ENCODE measurements at regions not wholly inside any gene's neighbourhood (a gene's known extent, or its start where the extent isn't known, plus 50 kb on each side); places are given as distances from the start of the nearest gene placed in this dataset.

DNA sequence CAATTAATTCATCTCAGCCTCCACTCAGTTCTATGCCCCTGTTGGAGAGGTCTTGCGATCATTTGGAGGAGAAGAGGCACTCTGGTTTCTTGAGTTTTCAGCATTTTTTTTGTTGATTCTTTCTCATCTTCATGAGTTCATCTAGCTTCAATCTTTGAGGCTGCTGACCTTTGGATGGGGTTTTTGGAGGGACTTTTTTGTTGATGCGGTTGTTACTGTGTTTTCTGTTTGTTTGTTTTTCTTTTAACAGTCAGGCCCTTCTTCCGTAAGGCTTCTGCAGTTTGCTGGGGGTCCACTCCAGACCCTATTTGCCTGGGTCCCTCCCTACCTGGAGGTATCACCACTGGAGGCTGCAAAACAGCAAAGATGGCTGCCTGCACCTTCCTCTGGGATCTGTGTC is 149.9 kb upstream of the RBBP8 start:
- DNase-seq (ENCODE audit: low read depth): no peak
- no peak overlapping the region for H3K4me3 ChIP-seq (ENCODE audit: low read depth, low read length)
- no peak for TF ChIP-seq CTCF (conservative IDR thresholded peaks at IDR 0.05; ENCODE audit: low read depth, low read length)

DNA sequence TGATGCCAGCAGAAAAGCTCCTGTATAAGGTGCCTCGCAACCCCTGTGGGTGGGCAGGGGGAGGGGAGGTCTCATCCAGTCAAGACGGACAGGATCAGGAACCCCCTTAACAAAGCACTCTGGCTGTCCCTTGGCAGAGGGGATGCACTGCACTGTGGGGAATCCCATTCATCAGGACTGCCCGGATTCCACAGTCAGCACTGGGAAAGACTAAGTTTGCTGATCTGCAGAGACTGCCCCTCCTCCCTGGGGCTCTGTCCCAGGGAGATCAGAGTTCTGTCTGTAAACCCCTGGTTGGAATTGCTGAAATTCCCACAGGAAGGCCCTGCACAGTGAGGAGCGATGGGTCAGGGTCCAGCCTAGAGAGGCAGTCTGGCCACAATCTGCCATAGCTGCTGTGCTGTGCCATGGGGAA is 149.5 kb upstream of the RBBP8 start:
- no peak for DNase-seq (ENCODE audit: low read depth)
- no peak for TF ChIP-seq CTCF (conservative IDR thresholded peaks at IDR 0.05; ENCODE audit: low read depth, low read length)
- H3K4me3 ChIP-seq (ENCODE audit: low read depth, low read length): no peak overlapping the region

DNA sequence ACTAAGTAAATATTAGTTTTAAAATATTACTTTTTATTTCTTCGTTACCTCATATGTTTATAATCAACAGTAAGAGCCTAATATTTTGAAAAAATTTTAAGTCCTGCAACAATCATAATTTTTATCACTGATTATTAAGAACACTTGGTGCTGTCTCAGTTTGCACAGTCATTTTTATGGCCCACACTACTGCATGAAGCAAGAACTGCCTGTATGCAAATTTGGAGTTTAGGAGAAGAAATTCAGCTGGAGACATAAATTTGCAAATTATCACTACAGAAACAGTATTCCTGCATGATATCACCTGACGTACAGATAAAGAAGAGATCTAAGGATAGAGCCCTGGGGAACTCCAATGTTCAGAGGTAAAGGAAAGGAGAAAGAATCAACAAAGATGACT is 144.1 kb upstream of the RBBP8 start:
- TF ChIP-seq CTCF (conservative IDR thresholded peaks at IDR 0.05; ENCODE audit: low read depth, low read length): no peak
- no peak overlapping the region for H3K4me3 ChIP-seq (ENCODE audit: low read depth, low read length)
- no peak for DNase-seq (ENCODE audit: low read depth)

- TF ChIP-seq CTCF (conservative IDR thresholded peaks at IDR 0.05; ENCODE audit: low read depth, low read length): no peak
- no peak overlapping the region for H3K4me3 ChIP-seq (ENCODE audit: low read depth, low read length)
- peak; percentile 12 for DNase-seq (ENCODE audit: low read depth)
These were observed 143.5 kb upstream of the RBBP8 start for GRCh38 chr18:22789600-22789999.

GRCh38 chr18:22790545-22791309 is 142.4 kb upstream of the RBBP8 start:
- TF ChIP-seq CTCF (conservative IDR thresholded peaks at IDR 0.05; ENCODE audit: low read depth, low read length): no peak
- H3K4me3 ChIP-seq (ENCODE audit: low read depth, low read length): no peak overlapping the region
- no peak for DNase-seq (ENCODE audit: low read depth)

- no peak overlapping the region for H3K4me3 ChIP-seq (ENCODE audit: low read depth, low read length)
- DNase-seq (ENCODE audit: low read depth): no peak
- TF ChIP-seq CTCF (conservative IDR thresholded peaks at IDR 0.05; ENCODE audit: low read depth, low read length): no peak
These were observed 141.9 kb upstream of the RBBP8 start for GRCh38 chr18:22791310-22791610.

DNA sequence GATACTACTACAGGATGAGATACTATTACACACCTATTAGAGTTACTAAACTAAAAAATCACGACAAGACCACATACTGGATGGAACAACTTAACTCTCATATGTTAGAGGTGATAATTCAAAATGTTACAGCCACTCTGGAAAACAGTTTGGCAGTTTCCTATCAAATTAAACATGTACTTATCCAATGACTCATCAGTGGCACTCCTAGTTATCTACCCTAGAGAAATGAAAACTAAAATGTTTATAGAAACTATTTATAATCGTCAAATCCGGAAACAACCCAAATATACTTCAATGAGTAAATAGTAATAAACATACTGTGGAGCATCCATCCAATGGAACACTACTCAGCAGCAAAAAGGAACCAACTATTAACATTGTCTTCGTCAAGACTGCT is 137.0 kb upstream of the RBBP8 start:
- no peak for TF ChIP-seq CTCF (conservative IDR thresholded peaks at IDR 0.05; ENCODE audit: low read depth, low read length)

More for the DNA sequence above, 137.0 kb upstream of the RBBP8 start:
- no peak for DNase-seq (ENCODE audit: low read depth)
- H3K4me3 ChIP-seq (ENCODE audit: low read depth, low read length): no peak overlapping the region
